HL-60 (cell line): ENCODE measurements at regions not wholly inside any gene's neighbourhood (a gene's known extent, or its start where the extent isn't known, plus 50 kb on each side); places are given as distances from the start of the nearest gene placed in this dataset.

Experiments used
- DNase-seq, 2 experiments: peaks; one replicate each; pipeline ENCODE4 v3.0.0-alpha.2; 2010 to 2020; ENCODE audit warnings: low read depth in 1 of 2, low spot score in 1 of 2
- H3K27ac ChIP-seq: fragments of 250-450 bp; sonication (Bioruptor Pico); replicated peaks from 2 replicates; pipeline ENCODE4 v1.5.1; 2020; ENCODE audit warnings: mild to moderate bottlenecking, moderate library complexity
- H3K27me3 ChIP-seq: fragments of 250-450 bp; sonication (Bioruptor Pico); 2 replicates; pipeline ENCODE4 v1.5.1; 2021; ENCODE audit warnings: mild to moderate bottlenecking, moderate library complexity; ENCODE audit not compliant: insufficient read depth, poor library complexity, severe bottlenecking
- H3K4me3 ChIP-seq: replicated peaks from 2 replicates; pipeline ENCODE4 v1.5.1; 2011; ENCODE audit warnings: mild to moderate bottlenecking, control low read depth, low read length; ENCODE audit not compliant: insufficient read depth
- GABPA ChIP-seq: IDR thresholded peaks from 2 replicates; pipeline ENCODE4 v1.6.1; 2012; ENCODE audit warnings: low read depth
- POLR2AphosphoS5 ChIP-seq: IDR thresholded peaks from 2 replicates; pipeline ENCODE4 v1.6.1; 2012; ENCODE audit warnings: low read depth
- REST ChIP-seq: IDR thresholded peaks from 2 replicates; pipeline ENCODE4 v1.6.1; 2012; ENCODE audit warnings: low read depth; ENCODE audit not compliant: insufficient replicate concordance
- SPI1 ChIP-seq: IDR thresholded peaks from 2 replicates; pipeline ENCODE4 v1.6.1; 2012; ENCODE audit warnings: low read depth, mild to moderate bottlenecking, borderline replicate concordance
- TF ChIP-seq, protein P1 (sequence below): IDR thresholded peaks from one replicate; pipeline ENCODE4 v1.5.1; 2011; ENCODE audit warnings: low read length, control low read depth, inconsistent platforms; ENCODE audit not compliant: insufficient read depth

DNA sequence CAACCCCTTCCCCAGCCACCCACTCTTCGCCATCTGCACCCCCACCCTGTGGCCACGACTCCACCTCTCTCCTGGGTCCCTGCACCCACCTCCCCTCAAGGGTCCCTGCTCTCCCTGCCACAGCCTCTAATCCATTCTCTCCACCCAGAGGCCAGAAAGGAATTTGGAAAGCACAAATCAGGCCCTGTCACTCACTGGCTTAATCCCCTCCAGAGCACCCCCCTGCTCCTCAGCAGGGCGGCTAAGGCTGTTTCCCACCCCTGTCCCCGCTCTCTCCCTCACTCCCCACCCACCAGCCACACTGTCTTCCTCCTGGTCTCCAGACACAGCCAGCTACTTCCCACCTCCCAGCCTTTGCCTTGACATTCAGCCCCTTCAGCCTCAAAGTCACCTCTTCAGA lies 150.0 kb upstream of the LINGO1 start:
- H3K27ac ChIP-seq, result no peak overlapping the region
- no peak for TF ChIP-seq POLR2AphosphoS5
- TF ChIP-seq GABPA, result no peak
- TF ChIP-seq, protein P1, sequence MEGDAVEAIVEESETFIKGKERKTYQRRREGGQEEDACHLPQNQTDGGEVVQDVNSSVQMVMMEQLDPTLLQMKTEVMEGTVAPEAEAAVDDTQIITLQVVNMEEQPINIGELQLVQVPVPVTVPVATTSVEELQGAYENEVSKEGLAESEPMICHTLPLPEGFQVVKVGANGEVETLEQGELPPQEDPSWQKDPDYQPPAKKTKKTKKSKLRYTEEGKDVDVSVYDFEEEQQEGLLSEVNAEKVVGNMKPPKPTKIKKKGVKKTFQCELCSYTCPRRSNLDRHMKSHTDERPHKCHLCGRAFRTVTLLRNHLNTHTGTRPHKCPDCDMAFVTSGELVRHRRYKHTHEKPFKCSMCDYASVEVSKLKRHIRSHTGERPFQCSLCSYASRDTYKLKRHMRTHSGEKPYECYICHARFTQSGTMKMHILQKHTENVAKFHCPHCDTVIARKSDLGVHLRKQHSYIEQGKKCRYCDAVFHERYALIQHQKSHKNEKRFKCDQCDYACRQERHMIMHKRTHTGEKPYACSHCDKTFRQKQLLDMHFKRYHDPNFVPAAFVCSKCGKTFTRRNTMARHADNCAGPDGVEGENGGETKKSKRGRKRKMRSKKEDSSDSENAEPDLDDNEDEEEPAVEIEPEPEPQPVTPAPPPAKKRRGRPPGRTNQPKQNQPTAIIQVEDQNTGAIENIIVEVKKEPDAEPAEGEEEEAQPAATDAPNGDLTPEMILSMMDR, result no peak
- no peak for TF ChIP-seq SPI1
- TF ChIP-seq REST, result no peak
- no peak for DNase-seq
- H3K27me3 ChIP-seq, result no peaks in the 10 kb centered on the region
- H3K4me3 ChIP-seq, result no peak overlapping the region

DNA sequence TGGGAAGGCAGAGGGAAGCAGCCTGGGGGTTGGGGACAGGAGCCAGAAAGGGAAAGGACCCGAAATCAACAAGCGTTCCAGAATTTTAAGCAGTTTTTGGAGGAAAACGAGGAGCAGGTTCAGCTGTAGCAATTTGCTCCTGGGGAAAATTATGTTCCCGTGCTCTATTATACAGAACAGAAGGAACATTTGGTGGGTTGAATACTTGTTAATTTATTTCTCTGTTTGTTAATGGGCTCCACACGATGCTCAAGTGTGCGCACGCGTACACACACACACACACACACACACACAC lies 149.2 kb upstream of the LINGO1 start:
- H3K27me3 ChIP-seq, result no peaks in the 10 kb centered on the region
- H3K27ac ChIP-seq, result no peak overlapping the region
- H3K4me3 ChIP-seq, result no peak overlapping the region
- no peak for TF ChIP-seq GABPA
- TF ChIP-seq, protein P1, result no peak
- TF ChIP-seq REST, result no peak
- no peak for TF ChIP-seq POLR2AphosphoS5
- TF ChIP-seq SPI1, result no peak
- no peak for DNase-seq

DNA sequence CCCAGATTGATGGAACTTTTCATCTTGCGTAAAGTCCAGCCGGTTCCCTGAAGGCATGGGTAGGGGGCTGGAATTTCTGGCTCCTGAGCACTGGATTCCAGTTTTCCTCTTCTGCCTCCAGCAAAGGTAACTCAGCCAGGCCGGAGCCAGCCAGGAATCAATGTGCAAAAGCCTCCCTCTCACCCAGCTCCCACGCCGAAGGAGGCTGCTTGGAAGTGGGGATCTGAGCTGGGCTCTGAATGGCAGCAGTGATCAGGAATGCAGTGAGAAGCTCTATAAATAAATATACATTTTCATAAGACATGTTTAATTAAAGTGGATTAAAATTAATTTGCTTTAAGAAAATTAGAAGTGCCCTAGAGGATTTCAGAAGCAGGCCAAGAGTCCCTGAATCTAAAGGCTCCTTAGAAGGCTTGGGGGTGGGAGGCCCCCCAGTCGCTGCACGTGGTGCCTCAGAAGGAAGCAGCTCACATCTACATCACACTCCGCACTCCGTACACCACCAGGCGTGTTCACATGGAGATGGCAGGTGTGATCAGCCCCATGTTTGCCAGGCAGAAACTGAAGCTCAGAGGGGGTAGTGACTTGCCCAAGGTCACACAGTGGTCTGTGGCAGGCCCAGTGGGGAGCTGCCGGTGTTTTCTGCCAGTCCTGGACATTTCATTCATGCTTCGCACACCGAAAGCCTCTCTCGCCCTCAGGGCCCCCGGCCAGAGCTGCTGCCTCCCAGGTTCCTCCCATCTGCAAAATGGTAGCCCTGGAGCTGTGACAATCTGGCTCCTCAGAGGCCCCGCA lies 148.6 kb upstream of the LINGO1 start:
- DNase-seq, result no peak
- no peak overlapping the region for H3K4me3 ChIP-seq
- H3K27me3 ChIP-seq, result no peaks in the 10 kb centered on the region
- H3K27ac ChIP-seq, result no peak overlapping the region
- TF ChIP-seq REST, result no peak
- TF ChIP-seq, protein P1, result no peak
- TF ChIP-seq POLR2AphosphoS5, result no peak
- no peak for TF ChIP-seq SPI1
